ENCODE measurements at regions not wholly inside any gene's neighbourhood (a gene's known extent, or its start where the extent isn't known, plus 50 kb on each side); places are given as distances from the start of the nearest gene placed in this dataset.

DNA sequence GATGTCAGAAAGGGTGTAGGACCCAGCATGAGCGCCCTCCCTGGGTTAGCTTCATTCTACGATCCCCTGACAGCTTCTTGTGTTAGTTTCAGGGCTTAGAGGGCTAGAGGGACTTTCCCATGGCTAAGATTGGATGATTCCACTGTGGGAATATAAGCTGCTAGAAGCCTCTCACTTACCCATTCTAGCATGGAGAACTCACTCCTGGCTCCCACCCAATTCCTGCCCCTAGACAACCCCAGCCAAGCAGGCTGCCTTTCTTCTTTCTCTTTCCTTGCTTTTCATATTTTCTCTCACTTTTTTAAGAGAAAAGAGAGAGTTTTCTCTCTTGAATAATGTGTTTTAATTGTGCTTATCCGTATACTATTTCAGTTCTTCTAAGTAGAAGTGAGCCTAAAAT is 335.1 kb upstream of the CNTN6 start:
- no peak for ATAC-seq
- CTCF ChIA-PET (ENCODE audit: low intra/inter-chr PET ratio, low total read pairs), result no interaction called here
- H3K27me3 ChIP-seq (ENCODE audit: control insufficient read depth in 1 of 2, insufficient read depth in 2 of 2, low read length in 2 of 2), result no peaks in the 10 kb centered on the region
- H3K27ac ChIP-seq (ENCODE audit: extremely low read length, insufficient read depth, low read length), result no peak overlapping the region
- intact Hi-C loops (cut with micrococcal nuclease; ENCODE audit: unreplicated experiment), result no loop called here
- H3K4me1 ChIP-seq (ENCODE audit: insufficient read depth, low read length), result no peaks in the 10 kb centered on the region
- no peak overlapping the region for H3K4me3 ChIP-seq (replicated peaks in 1 of 3; ENCODE audit: insufficient read depth in 1 of 3, low read depth in 2 of 3, low read length in 3 of 3)
- TF ChIP-seq ZNF329 (CRISPR knock-in tag; IDR thresholded peaks at IDR 0.05; ENCODE audit: low read depth) (no peak), NONO (IDR thresholded peaks at IDR 0.05) (no peak), NONO (CRISPR knock-in tag; conservative IDR thresholded peaks at IDR 0.05) (no peak), KLF16 (CRISPR knock-in tag; IDR thresholded peaks at IDR 0.05) (no peak), ZFYVE20 (CRISPR knock-in tag; IDR thresholded peaks at IDR 0.05; ENCODE audit: borderline replicate concordance, low read depth) (no peak), TAF15 (IDR thresholded peaks at IDR 0.05; ENCODE audit: low read depth, low read length, poor library complexity, severe bottlenecking) (no peak), ZNF282 (IDR thresholded peaks at IDR 0.05; ENCODE audit: partially characterized antibody) (no peak)
- TF ChIP-seq, protein P1, sequence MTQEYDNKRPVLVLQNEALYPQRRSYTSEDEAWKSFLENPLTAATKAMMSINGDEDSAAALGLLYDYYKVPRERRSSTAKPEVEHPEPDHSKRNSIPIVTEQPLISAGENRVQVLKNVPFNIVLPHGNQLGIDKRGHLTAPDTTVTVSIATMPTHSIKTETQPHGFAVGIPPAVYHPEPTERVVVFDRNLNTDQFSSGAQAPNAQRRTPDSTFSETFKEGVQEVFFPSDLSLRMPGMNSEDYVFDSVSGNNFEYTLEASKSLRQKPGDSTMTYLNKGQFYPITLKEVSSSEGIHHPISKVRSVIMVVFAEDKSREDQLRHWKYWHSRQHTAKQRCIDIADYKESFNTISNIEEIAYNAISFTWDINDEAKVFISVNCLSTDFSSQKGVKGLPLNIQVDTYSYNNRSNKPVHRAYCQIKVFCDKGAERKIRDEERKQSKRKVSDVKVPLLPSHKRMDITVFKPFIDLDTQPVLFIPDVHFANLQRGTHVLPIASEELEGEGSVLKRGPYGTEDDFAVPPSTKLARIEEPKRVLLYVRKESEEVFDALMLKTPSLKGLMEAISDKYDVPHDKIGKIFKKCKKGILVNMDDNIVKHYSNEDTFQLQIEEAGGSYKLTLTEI (CRISPR knock-in tag; conservative IDR thresholded peaks at IDR 0.05), result no peak
- TF ChIP-seq, protein P2, sequence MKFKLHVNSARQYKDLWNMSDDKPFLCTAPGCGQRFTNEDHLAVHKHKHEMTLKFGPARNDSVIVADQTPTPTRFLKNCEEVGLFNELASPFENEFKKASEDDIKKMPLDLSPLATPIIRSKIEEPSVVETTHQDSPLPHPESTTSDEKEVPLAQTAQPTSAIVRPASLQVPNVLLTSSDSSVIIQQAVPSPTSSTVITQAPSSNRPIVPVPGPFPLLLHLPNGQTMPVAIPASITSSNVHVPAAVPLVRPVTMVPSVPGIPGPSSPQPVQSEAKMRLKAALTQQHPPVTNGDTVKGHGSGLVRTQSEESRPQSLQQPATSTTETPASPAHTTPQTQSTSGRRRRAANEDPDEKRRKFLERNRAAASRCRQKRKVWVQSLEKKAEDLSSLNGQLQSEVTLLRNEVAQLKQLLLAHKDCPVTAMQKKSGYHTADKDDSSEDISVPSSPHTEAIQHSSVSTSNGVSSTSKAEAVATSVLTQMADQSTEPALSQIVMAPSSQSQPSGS (CRISPR knock-in tag; IDR thresholded peaks at IDR 0.05), result no peak
- POLR2A ChIA-PET, result no interaction called here
- peaks cover 61% of the 10 kb centered on the region for H3K9me3 ChIP-seq (ENCODE audit: low read length)
- H4K20me1 ChIP-seq (ENCODE audit: insufficient read depth, low read length), result no peaks in the 10 kb centered on the region
- no peak overlapping the region for H3K9ac ChIP-seq (ENCODE audit: insufficient read depth, low read depth, low read length)
- no peak for FAIRE-seq
- H2AFZ ChIP-seq (ENCODE audit: low read length), result no peak overlapping the region
- H3K36me3 ChIP-seq (replicated peaks in 1 of 2; ENCODE audit: control insufficient read depth in 1 of 2, insufficient read depth in 2 of 2, low read length in 2 of 2), result no peaks in the 10 kb centered on the region
- 2% methylated on average over 2 of the region's 3 CpGs for WGBS (ENCODE audit: low lambda C conversion rate)
- BruUV-seq (replicated peaks), result no TSS peak
- H3K4me2 ChIP-seq (ENCODE audit: low read depth, low read length), result no peak overlapping the region
- in situ Hi-C loops (cut with HindIII; ENCODE audit: extremely low pct_ligation_motif_present, low pct_unique_long_range_greater_than_20kb), result no loop called here
- H3K79me2 ChIP-seq (ENCODE audit: insufficient read depth, low read length), result no peaks in the 10 kb centered on the region
- no peak for DNase-seq (ENCODE audit: low spot score)

Data from HepG2 (cell line).